HCT116 (cell line): ENCODE measurements at regions not wholly inside any gene's neighbourhood (a gene's known extent, or its start where the extent isn't known, plus 50 kb on each side); places are given as distances from the start of the nearest gene placed in this dataset.

Source experiments
- ATF3 ChIP-seq: IDR thresholded peaks from 2 replicates; pipeline ENCODE4 v1.6.1; 2012
- CEBPB ChIP-seq: IDR thresholded peaks from 2 replicates; pipeline ENCODE4 v1.6.1; 2012; ENCODE audit warnings: low read depth
- CTCF ChIP-seq, 3 experiments: fragments of 200-600 bp in 1 of 3; sonication (generic) in 1 of 3; IDR thresholded peaks in 2 of 3; conservative IDR thresholded peaks in 1 of 3; 2 replicates each; pipeline ENCODE4 v1.5.1; 2012 to 2017; ENCODE audit warnings: low read depth in 2 of 3, low read length in 2 of 3, antibody characterized with exemption in 1 of 3, borderline replicate concordance in 1 of 3, control low read depth in 1 of 3, mild to moderate bottlenecking in 1 of 3, mixed read lengths in 1 of 3, mixed run types in 1 of 3, moderate library complexity in 1 of 3; ENCODE audit not compliant: insufficient read depth in 1 of 3
- ELF1 ChIP-seq: IDR thresholded peaks from 2 replicates; pipeline ENCODE4 v1.6.1; 2012; ENCODE audit warnings: low read depth, borderline replicate concordance
- EZH2 ChIP-seq: fragments of 200-600 bp; sonication (generic); IDR thresholded peaks from 2 replicates; pipeline ENCODE4 v1.6.1; 2017; ENCODE audit warnings: antibody characterized with exemption, mixed run types
- EZH2phosphoT487 ChIP-seq: fragments of 200-600 bp; IDR thresholded peaks from 2 replicates; pipeline ENCODE4 v1.6.1; 2018; ENCODE audit warnings: antibody characterized with exemption, borderline replicate concordance
- POLR2A ChIP-seq: IDR thresholded peaks from 2 replicates; pipeline ENCODE4 v1.7.0; 2011; ENCODE audit warnings: borderline replicate concordance; ENCODE audit not compliant: insufficient read depth, insufficient read length; ENCODE audit errors: extremely low read depth
- POLR2AphosphoS5 ChIP-seq: IDR thresholded peaks from 2 replicates; pipeline ENCODE4 v1.6.1; 2011; ENCODE audit warnings: mild to moderate bottlenecking, low read depth, low read length, moderate library complexity
- REST ChIP-seq: IDR thresholded peaks from 2 replicates; pipeline ENCODE4 v1.6.1; 2012; ENCODE audit warnings: low read depth
- YY1 ChIP-seq: IDR thresholded peaks from 2 replicates; pipeline ENCODE4 v1.6.1; 2011; ENCODE audit warnings: low read length, low read depth, moderate library complexity, mild to moderate bottlenecking; ENCODE audit not compliant: insufficient replicate concordance; ENCODE audit errors: extremely low read depth
- ZNF274 ChIP-seq: fragments of 200-500 bp; sonication (Bioruptor generic); IDR thresholded peaks from 2 replicates; pipeline ENCODE4 v1.6.1; 2014; ENCODE audit warnings: mild to moderate bottlenecking, low read depth, low read length, inconsistent platforms

GRCh38 chr1:244330318-244330625 is 121.4 kb downstream of the ADSS2 start:
- TF ChIP-seq YY1 (no peak), EZH2phosphoT487 (no peak), POLR2AphosphoS5 (no peak), ELF1 (no peak), ZNF274 (no peak), CTCF (IDR thresholded peaks at IDR 0.05 in 2 of 3, conservative IDR thresholded peaks at IDR 0.05 in 1 of 3; ENCODE audit: borderline replicate concordance in 1 of 3, insufficient read depth in 1 of 3, low read depth in 2 of 3, low read length in 2 of 3) (no peak), CEBPB (no peak), EZH2 (no peak), POLR2A (no peak), ATF3 (no peak), REST (no peak)
